GM12878 (cell line): ENCODE measurements at regions not wholly inside any gene's neighbourhood (a gene's known extent, or its start where the extent isn't known, plus 50 kb on each side); places are given as distances from the start of the nearest gene placed in this dataset.

Experiments
- ATAC-seq: fragments of 200-7000 bp; cut with Tn5 transposase; 3 replicates; pipeline ENCODE4 v1.9.1; 2020; ENCODE audit warnings: mild to moderate bottlenecking, moderate library complexity
- BruUV-seq: library from RNA; stranded (reverse); fragments of 400-500 nt; replicated peaks from 2 replicates; lab custom pipeline; 2021; lab: Mats Ljungman, UMichigan
- CTCF ChIA-PET: fragments of 300-600 bp; sonication (Branson Sonifier 250); formaldehyde crosslinking; extraction: SDS; loops from one replicate; lab custom pipeline; 2021; ENCODE audit warnings: inconsistent platforms; lab: Yijun Ruan, JAX
- POLR2A ChIA-PET: fragments of 350-600 bp; formaldehyde crosslinking; extraction: SDS; loops from one replicate; lab custom pipeline; 2021; ENCODE audit warnings: inconsistent platforms; lab: Charles Lee
- RAD21 ChIA-PET: fragments of 300-600 bp; sonication (Branson Sonifier 250); formaldehyde crosslinking; loops from one replicate; lab custom pipeline; 2023; ENCODE audit warnings: antibody characterized with exemption; ENCODE audit not compliant: unreplicated experiment; lab: Charles Lee
- SMC1A ChIA-PET: fragments of 300-600 bp; sonication (Branson Sonifier 250); formaldehyde crosslinking; loops from one replicate; lab custom pipeline; 2023; ENCODE audit not compliant: unreplicated experiment, uncharacterized antibody; lab: Charles Lee
- DNase-seq: peaks from one replicate; pipeline ENCODE4 v3.0.0-alpha.2; 2011; ENCODE audit warnings: low read depth, low spot score
- FAIRE-seq: peaks from 3 replicates; lab custom pipeline; 2011; peaks lifted over from hg19 to GRCh38; lab: Jason Lieb, UNC
- H2AFZ ChIP-seq: 2 replicates; pipeline ENCODE4 v1.6.0; 2011; ENCODE audit warnings: low read depth, low read length, control low read depth; ENCODE audit not compliant: control insufficient read depth
- H3K27ac ChIP-seq: 2 replicates; pipeline ENCODE4 v1.5.1; 2011; ENCODE audit warnings: control low read depth; ENCODE audit not compliant: control insufficient read depth, insufficient read depth
- H3K27me3 ChIP-seq, 2 experiments: replicated peaks in 1 of 2; 2 replicates each; pipeline versions ENCODE4 v1.6.0 to v1.6.1; 2011; ENCODE audit warnings: low read length in 1 of 2; ENCODE audit not compliant: control insufficient read depth in 2 of 2, insufficient read depth in 2 of 2
- H3K36me3 ChIP-seq, 2 experiments: 2 replicates each; pipeline ENCODE4 v1.5.1; 2011; ENCODE audit warnings: low read length in 1 of 2; ENCODE audit not compliant: control insufficient read depth in 2 of 2, insufficient read depth in 2 of 2
- H3K4me1 ChIP-seq: 2 replicates; pipeline ENCODE4 v1.6.1; 2011; ENCODE audit warnings: mild to moderate bottlenecking, low read length, moderate library complexity, mixed read lengths; ENCODE audit not compliant: control insufficient read depth, insufficient read depth
- H3K4me2 ChIP-seq: 2 replicates; pipeline ENCODE4 v1.6.0; 2011; ENCODE audit warnings: control low read depth; ENCODE audit not compliant: control insufficient read depth, insufficient read depth
- H3K4me3 ChIP-seq: fragments of 200-600 bp; sonication (generic); 2 replicates; pipeline ENCODE4 v1.5.1; 2016
- H3K79me2 ChIP-seq: 2 replicates; pipeline ENCODE4 v1.6.0; 2011; ENCODE audit warnings: low read length; ENCODE audit not compliant: control insufficient read depth, insufficient read depth
- H3K9ac ChIP-seq: 2 replicates; pipeline ENCODE4 v1.8.0; 2011; ENCODE audit warnings: low read length, control low read depth, mixed read lengths; ENCODE audit not compliant: control insufficient read depth, insufficient read depth
- H3K9me3 ChIP-seq: replicated peaks from 3 replicates; pipeline ENCODE4 v1.5.1; 2011; ENCODE audit warnings: mild to moderate bottlenecking, low read length; ENCODE audit not compliant: control insufficient read depth, insufficient read depth
- H4K20me1 ChIP-seq: 2 replicates; pipeline ENCODE4 v1.6.0; 2011; ENCODE audit not compliant: control insufficient read depth, insufficient read depth
- CREB1 ChIP-seq: IDR thresholded peaks from 2 replicates; pipeline ENCODE4 v1.6.1; 2012; ENCODE audit warnings: low read depth, mild to moderate bottlenecking, inconsistent platforms
- EED ChIP-seq: sonication (generic); IDR thresholded peaks from 2 replicates; pipeline ENCODE4 v1.6.1; 2016; ENCODE audit warnings: antibody characterized with exemption, low read depth
- EP300 ChIP-seq, 2 experiments: fragments of 150-350 bp in 1 of 2; IDR thresholded peaks; 2 replicates each; pipeline ENCODE4 v1.6.1; 2011 to 2012; ENCODE audit warnings: low read depth in 2 of 2, low read length in 2 of 2, borderline replicate concordance in 1 of 2, improper control_type of control experiment in 1 of 2, inconsistent platforms in 1 of 2; ENCODE audit not compliant: control insufficient read depth in 1 of 2
- FOXM1 ChIP-seq: IDR thresholded peaks from 2 replicates; pipeline ENCODE4 v1.6.1; 2012; ENCODE audit warnings: low read depth, mild to moderate bottlenecking, inconsistent platforms, low read length, moderate library complexity
- HDGF ChIP-seq: fragments of 450-650 bp; IDR thresholded peaks from 2 replicates; pipeline ENCODE4 v1.6.1; 2016; ENCODE audit warnings: antibody characterized with exemption
- IRF4 ChIP-seq: IDR thresholded peaks from 2 replicates; pipeline ENCODE4 v1.6.1; 2011; ENCODE audit warnings: low read depth, low read length
- JUNB ChIP-seq: IDR thresholded peaks from 2 replicates; pipeline ENCODE4 v1.6.1; 2016; ENCODE audit warnings: antibody characterized with exemption, mild to moderate bottlenecking
- NFIC ChIP-seq: IDR thresholded peaks from 2 replicates; pipeline ENCODE4 v1.6.1; 2012; ENCODE audit warnings: low read depth, mild to moderate bottlenecking, inconsistent platforms, low read length, moderate library complexity
- NFXL1 ChIP-seq: fragments of 450-650 bp; IDR thresholded peaks from 2 replicates; pipeline ENCODE4 v1.6.1; 2017; ENCODE audit warnings: antibody characterized with exemption, mild to moderate bottlenecking, borderline replicate concordance
- NFYA ChIP-seq: IDR thresholded peaks from 2 replicates; pipeline ENCODE4 v1.6.1; 2011; ENCODE audit warnings: low read depth, mild to moderate bottlenecking, low read length, improper control_type of control experiment, borderline replicate concordance
- NFYB ChIP-seq: IDR thresholded peaks from 2 replicates; pipeline ENCODE4 v1.6.1; 2011; ENCODE audit warnings: low read depth, mild to moderate bottlenecking, low read length, improper control_type of control experiment, moderate library complexity; ENCODE audit not compliant: insufficient read depth
- PAX8 ChIP-seq: fragments of 450-650 bp; IDR thresholded peaks from 2 replicates; pipeline ENCODE4 v1.6.1; 2017; ENCODE audit warnings: mild to moderate bottlenecking, moderate library complexity
- POU2F2 ChIP-seq: IDR thresholded peaks from 3 replicates; pipeline ENCODE4 v1.6.1; 2011; ENCODE audit warnings: low read depth, mild to moderate bottlenecking, low read length, borderline replicate concordance
- RB1 ChIP-seq: fragments of 450-650 bp; formaldehyde crosslinking; IDR thresholded peaks from 2 replicates; pipeline ENCODE4 v1.6.1; 2017; ENCODE audit warnings: mild to moderate bottlenecking, borderline replicate concordance
- SREBF2 ChIP-seq: IDR thresholded peaks from 2 replicates; pipeline ENCODE4 v1.6.1; 2012; ENCODE audit warnings: mild to moderate bottlenecking, low read length
- WGBS: methylation state at CpG from one replicate; pipeline ENCODE4 v1.1.6; 2016; ENCODE audit warnings: low lambda C conversion rate; ENCODE audit not compliant: insufficient replicate concordance, insufficient coverage; ENCODE audit errors: missing lambda C conversion rate; 5-methylcytosine and 5-hydroxymethylcytosine counted together
- in situ Hi-C: fragments of 300-500 bp; cut with MboI; formaldehyde crosslinking; loops from 9 replicates; pipeline ENCODE4 v1.14.3; 2018; ENCODE audit warnings: mixed read lengths
- intact Hi-C: fragments of 100-400 bp; cut with micrococcal nuclease; formaldehyde crosslinking; loops from one replicate; pipeline ENCODE4 v1.14.2; 2022; ENCODE audit not compliant: unreplicated experiment
- TF ChIP-seq, protein P1 (sequence below): fragments of 450-650 bp; IDR thresholded peaks from 2 replicates; pipeline ENCODE4 v1.6.1; 2017; ENCODE audit warnings: borderline replicate concordance
- TF ChIP-seq, protein P2 (sequence below): fragments of 450-650 bp; IDR thresholded peaks from 2 replicates; pipeline ENCODE4 v1.6.1; 2016; ENCODE audit warnings: mild to moderate bottlenecking, moderate library complexity, borderline replicate concordance
- TF ChIP-seq, protein P3 (sequence below): IDR thresholded peaks from 2 replicates; pipeline ENCODE4 v1.6.1; 2012; ENCODE audit warnings: low read length, inconsistent platforms

DNA sequence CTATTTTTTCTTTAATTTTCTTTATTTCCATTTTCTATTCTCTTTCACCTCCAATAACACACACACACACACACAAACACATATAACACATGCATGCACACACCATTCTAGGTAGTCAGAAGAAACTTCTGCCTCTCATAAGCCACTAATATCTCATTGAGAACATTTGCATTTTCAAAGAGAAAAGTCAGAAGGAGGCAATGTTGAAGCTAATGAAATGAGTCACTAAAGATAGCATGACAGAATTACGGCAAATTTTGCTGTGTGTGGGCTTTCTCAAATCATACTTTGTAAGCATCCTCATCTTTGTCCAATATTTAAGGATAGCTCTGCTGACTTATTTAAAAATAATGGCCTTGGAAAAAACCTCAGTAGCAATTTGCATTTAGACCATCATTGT, 291.3 kb downstream of the GUCY2F start:
- Histone ChIP-seq H2AFZ (no peak overlapping the region; the same call in 1 of the 2 replicates), H4K20me1 (no peaks in the 10 kb centered on the region), H3K79me2 (no peaks in the 10 kb centered on the region), H3K36me3 (no peaks in the 10 kb centered on the region), H3K4me3 (no peak overlapping the region), H3K27me3 (no peaks in the 10 kb centered on the region), H3K4me2 (no peak overlapping the region), H3K9me3 (no peaks in the 10 kb centered on the region; the same call in 2 of the 3 replicates), H3K4me1 (peaks cover 4% of the 10 kb centered on the region; the same call in 1 of the 2 replicates), H3K27ac (peak overlapping the region; percentile 24; the same call in 1 of the 2 replicates), H3K9ac (no peak overlapping the region)
- WGBS = 0% methylated on average over 1 of the region's 1 CpG
- RAD21 ChIA-PET = interaction anchor here (1.0 to 10.1 kb wide), 3 partner anchors 79 to 207 kb away, joined by 3 to 155 read pairs (median 26); no protein-coding TSS in a partner anchor
- SMC1A ChIA-PET = interaction anchor here (0.7 to 10.7 kb wide), 8 partner anchors 9 to 539 kb away, joined by 3 to 168 read pairs (median 4); no protein-coding TSS in a partner anchor
- no peak for DNase-seq
- ATAC-seq = peak; percentile 49
- intact Hi-C loops (no loop called here), in situ Hi-C loops (no loop called here)
- POLR2A ChIA-PET = interaction anchor here (0.9 to 5.8 kb wide), 2 partner anchors 79 to 86 kb away, joined by 3 to 32 read pairs; no protein-coding TSS in a partner anchor
- no peak for FAIRE-seq
- CTCF ChIA-PET = interaction anchor here (3.7 to 4.4 kb wide), 2 partner anchors 80 to 194 kb away, joined by 14 to 18 read pairs; no protein-coding TSS in a partner anchor
- BruUV-seq = no TSS peak
- no peak for TF ChIP-seq EED
- TF ChIP-seq PAX8 = no peak
- no peak for TF ChIP-seq HDGF
- TF ChIP-seq, protein P1, sequence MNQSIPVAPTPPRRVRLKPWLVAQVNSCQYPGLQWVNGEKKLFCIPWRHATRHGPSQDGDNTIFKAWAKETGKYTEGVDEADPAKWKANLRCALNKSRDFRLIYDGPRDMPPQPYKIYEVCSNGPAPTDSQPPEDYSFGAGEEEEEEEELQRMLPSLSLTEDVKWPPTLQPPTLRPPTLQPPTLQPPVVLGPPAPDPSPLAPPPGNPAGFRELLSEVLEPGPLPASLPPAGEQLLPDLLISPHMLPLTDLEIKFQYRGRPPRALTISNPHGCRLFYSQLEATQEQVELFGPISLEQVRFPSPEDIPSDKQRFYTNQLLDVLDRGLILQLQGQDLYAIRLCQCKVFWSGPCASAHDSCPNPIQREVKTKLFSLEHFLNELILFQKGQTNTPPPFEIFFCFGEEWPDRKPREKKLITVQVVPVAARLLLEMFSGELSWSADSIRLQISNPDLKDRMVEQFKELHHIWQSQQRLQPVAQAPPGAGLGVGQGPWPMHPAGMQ = no peak
- no peak for TF ChIP-seq RB1
- TF ChIP-seq, protein P2, sequence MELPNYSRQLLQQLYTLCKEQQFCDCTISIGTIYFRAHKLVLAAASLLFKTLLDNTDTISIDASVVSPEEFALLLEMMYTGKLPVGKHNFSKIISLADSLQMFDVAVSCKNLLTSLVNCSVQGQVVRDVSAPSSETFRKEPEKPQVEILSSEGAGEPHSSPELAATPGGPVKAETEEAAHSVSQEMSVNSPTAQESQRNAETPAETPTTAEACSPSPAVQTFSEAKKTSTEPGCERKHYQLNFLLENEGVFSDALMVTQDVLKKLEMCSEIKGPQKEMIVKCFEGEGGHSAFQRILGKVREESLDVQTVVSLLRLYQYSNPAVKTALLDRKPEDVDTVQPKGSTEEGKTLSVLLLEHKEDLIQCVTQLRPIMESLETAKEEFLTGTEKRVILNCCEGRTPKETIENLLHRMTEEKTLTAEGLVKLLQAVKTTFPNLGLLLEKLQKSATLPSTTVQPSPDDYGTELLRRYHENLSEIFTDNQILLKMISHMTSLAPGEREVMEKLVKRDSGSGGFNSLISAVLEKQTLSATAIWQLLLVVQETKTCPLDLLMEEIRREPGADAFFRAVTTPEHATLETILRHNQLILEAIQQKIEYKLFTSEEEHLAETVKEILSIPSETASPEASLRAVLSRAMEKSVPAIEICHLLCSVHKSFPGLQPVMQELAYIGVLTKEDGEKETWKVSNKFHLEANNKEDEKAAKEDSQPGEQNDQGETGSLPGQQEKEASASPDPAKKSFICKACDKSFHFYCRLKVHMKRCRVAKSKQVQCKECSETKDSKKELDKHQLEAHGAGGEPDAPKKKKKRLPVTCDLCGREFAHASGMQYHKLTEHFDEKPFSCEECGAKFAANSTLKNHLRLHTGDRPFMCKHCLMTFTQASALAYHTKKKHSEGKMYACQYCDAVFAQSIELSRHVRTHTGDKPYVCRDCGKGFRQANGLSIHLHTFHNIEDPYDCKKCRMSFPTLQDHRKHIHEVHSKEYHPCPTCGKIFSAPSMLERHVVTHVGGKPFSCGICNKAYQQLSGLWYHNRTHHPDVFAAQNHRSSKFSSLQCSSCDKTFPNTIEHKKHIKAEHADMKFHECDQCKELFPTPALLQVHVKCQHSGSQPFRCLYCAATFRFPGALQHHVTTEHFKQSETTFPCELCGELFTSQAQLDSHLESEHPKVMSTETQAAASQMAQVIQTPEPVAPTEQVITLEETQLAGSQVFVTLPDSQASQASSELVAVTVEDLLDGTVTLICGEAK = no peak
- no peak for TF ChIP-seq NFXL1
- TF ChIP-seq, protein P3, sequence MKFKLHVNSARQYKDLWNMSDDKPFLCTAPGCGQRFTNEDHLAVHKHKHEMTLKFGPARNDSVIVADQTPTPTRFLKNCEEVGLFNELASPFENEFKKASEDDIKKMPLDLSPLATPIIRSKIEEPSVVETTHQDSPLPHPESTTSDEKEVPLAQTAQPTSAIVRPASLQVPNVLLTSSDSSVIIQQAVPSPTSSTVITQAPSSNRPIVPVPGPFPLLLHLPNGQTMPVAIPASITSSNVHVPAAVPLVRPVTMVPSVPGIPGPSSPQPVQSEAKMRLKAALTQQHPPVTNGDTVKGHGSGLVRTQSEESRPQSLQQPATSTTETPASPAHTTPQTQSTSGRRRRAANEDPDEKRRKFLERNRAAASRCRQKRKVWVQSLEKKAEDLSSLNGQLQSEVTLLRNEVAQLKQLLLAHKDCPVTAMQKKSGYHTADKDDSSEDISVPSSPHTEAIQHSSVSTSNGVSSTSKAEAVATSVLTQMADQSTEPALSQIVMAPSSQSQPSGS = 0 out of 2 replicates have a peak, but pooled peaks have one; percentile 43
- no peak for TF ChIP-seq NFYA
- TF ChIP-seq NFYB = no peak
- TF ChIP-seq JUNB = peak; percentile 70; the same call in 1 of the 2 replicates
- TF ChIP-seq POU2F2 = 0 out of 3 replicates have a peak, but pooled peaks have one; percentile 17
- peak; percentile 35; the same call in 1 of the 2 replicates for TF ChIP-seq CREB1
- 0 out of 2 replicates have a peak, but pooled peaks have one; percentile 54 for TF ChIP-seq IRF4
- 0 out of 2 replicates have a peak, but pooled peaks have one; percentile 33 for TF ChIP-seq FOXM1
- TF ChIP-seq SREBF2 = no peak
- TF ChIP-seq EP300 (IDR thresholded peaks at IDR 0.05; ENCODE audit: borderline replicate concordance in 1 of 2, control insufficient read depth in 1 of 2, low read depth in 2 of 2, low read length in 2 of 2) = peak in 1 of 2 experiments; percentile 24; a peak in 1 of 4 replicates
- TF ChIP-seq NFIC = peak; percentile 50; the same call in 1 of the 2 replicates
- TF ChIP-seq, all 136 proteins: peak for 8
